Natural killer cell (primary cell): ENCODE measurements at regions not wholly inside any gene's neighbourhood (a gene's known extent, or its start where the extent isn't known, plus 50 kb on each side); places are given as distances from the start of the nearest gene placed in this dataset.

Experiments
- ATAC-seq, 3 donors: fragments of 150-1000 bp in 2 of 3; fragments of 200-7000 bp in 1 of 3; cut with Tn5 transposase; 1 replicate in 1 of 3; 2 replicates in 2 of 3; pipeline ENCODE4 v1.10.0; 2021; ENCODE audit warnings: mild to moderate bottlenecking in 2 of 3, moderate library complexity in 2 of 3
- DNase-seq, 2 donors: peaks; one replicate each; pipeline versions ENCODE4 v3.0.0 to v3.0.0-alpha.2; 2013 to 2021; ENCODE audit warnings: mixed read lengths in 1 of 2
- H3K27ac ChIP-seq: one replicate; pipeline ENCODE4 v1.5.1; 2013; ENCODE audit warnings: mild to moderate bottlenecking, low read length
- H3K27me3 ChIP-seq: one replicate; pipeline ENCODE4 v1.6.1; 2013; ENCODE audit warnings: low read length; ENCODE audit not compliant: control insufficient read depth, insufficient read depth
- H3K36me3 ChIP-seq: one replicate; pipeline ENCODE4 v1.6.1; 2013; ENCODE audit warnings: low read length; ENCODE audit not compliant: control insufficient read depth, insufficient read depth
- H3K4me1 ChIP-seq: one replicate; pipeline ENCODE4 v1.6.1; 2013; ENCODE audit warnings: low read length; ENCODE audit not compliant: control insufficient read depth, insufficient read depth
- H3K4me3 ChIP-seq: one replicate; pipeline ENCODE4 v1.5.1; 2013; ENCODE audit warnings: low read length
- H3K9me3 ChIP-seq: one replicate; pipeline ENCODE4 v1.6.1; 2013; ENCODE audit warnings: low read length; ENCODE audit not compliant: control insufficient read depth, insufficient read depth
- H3K27ac Mint-ChIP-seq, 2 donors: one replicate each; pipeline ENCODE4 v1.8.0; 2022; ENCODE audit warnings: mild to moderate bottlenecking in 2 of 2, mixed read lengths in 2 of 2, moderate library complexity in 1 of 2
- H3K27me3 Mint-ChIP-seq, 2 donors: one replicate each; pipeline ENCODE4 v1.8.0; 2022; ENCODE audit warnings: low read depth in 2 of 2, mixed read lengths in 2 of 2
- H3K36me3 Mint-ChIP-seq: one replicate; pipeline ENCODE4 v1.8.0; 2022; ENCODE audit warnings: mixed read lengths
- H3K4me1 Mint-ChIP-seq, 2 donors: one replicate each; pipeline ENCODE4 v1.8.0; 2022; ENCODE audit warnings: mixed read lengths in 2 of 2
- H3K4me3 Mint-ChIP-seq: one replicate; pipeline ENCODE4 v1.8.0; 2022; ENCODE audit warnings: mild to moderate bottlenecking, moderate library complexity, mixed read lengths
- H3K9me3 Mint-ChIP-seq, 2 donors: one replicate each; pipeline ENCODE4 v1.8.0; 2022; ENCODE audit warnings: mixed read lengths in 2 of 2
- WGBS: methylation state at CpG from one replicate; pipeline ENCODE4 v1.1.7; 2013; ENCODE audit warnings: missing lambda C conversion rate; ENCODE audit not compliant: insufficient coverage; 5-methylcytosine and 5-hydroxymethylcytosine counted together
- intact Hi-C: fragments of 100-400 bp; cut with micrococcal nuclease; formaldehyde crosslinking; loops from one replicate; pipeline ENCODE4 v1.14.2; 2022
- TF ChIP-seq, protein P1 (sequence below): fragments of 200-600 bp; IDR thresholded peaks from one replicate; pipeline ENCODE4 v1.8.0; 2022; ENCODE audit warnings: antibody characterized with exemption

GRCh38 chr10:3287572-3288445 is 115.2 kb upstream of the PITRM1 start:
- Histone ChIP-seq H3K4me3 (no peak overlapping the region), H3K27ac (no peak overlapping the region), H3K27me3 (no peaks in the 10 kb centered on the region), H3K36me3 (no peaks in the 10 kb centered on the region), H3K9me3 (no peaks in the 10 kb centered on the region), H3K4me1 (no peaks in the 10 kb centered on the region)
- Mint-ChIP-seq H3K4me3 (no peak overlapping the region), H3K27me3 (peaks cover 2 to 4% of the 10 kb centered on the region in 2 donors), H3K36me3 (no peaks in the 10 kb centered on the region), H3K4me1 (no peaks in the 10 kb centered on the region), H3K9me3 (no peaks in the 10 kb centered on the region), H3K27ac (no peak overlapping the region)
- no peak for DNase-seq
- peak in 1 of 3 donors; percentile 27 for ATAC-seq
- TF ChIP-seq, protein P1, sequence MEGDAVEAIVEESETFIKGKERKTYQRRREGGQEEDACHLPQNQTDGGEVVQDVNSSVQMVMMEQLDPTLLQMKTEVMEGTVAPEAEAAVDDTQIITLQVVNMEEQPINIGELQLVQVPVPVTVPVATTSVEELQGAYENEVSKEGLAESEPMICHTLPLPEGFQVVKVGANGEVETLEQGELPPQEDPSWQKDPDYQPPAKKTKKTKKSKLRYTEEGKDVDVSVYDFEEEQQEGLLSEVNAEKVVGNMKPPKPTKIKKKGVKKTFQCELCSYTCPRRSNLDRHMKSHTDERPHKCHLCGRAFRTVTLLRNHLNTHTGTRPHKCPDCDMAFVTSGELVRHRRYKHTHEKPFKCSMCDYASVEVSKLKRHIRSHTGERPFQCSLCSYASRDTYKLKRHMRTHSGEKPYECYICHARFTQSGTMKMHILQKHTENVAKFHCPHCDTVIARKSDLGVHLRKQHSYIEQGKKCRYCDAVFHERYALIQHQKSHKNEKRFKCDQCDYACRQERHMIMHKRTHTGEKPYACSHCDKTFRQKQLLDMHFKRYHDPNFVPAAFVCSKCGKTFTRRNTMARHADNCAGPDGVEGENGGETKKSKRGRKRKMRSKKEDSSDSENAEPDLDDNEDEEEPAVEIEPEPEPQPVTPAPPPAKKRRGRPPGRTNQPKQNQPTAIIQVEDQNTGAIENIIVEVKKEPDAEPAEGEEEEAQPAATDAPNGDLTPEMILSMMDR, result no peak
- WGBS, result 95% methylated on average over 42 of the region's 42 CpGs
- intact Hi-C loops, result no loop called here

GRCh38 chr10:3282674-3283017 is 110.1 kb upstream of the PITRM1 start:
- H3K36me3 ChIP-seq, result no peaks in the 10 kb centered on the region
- 100% methylated on average over 1 of the region's 1 CpG for WGBS
- Mint-ChIP-seq H3K27ac (no peak overlapping the region), H3K4me1 (no peaks in the 10 kb centered on the region), H3K36me3 (no peaks in the 10 kb centered on the region), H3K4me3 (no peak overlapping the region), H3K27me3 (peaks cover 5 to 11% of the 10 kb centered on the region in 2 donors), H3K9me3 (no peaks in the 10 kb centered on the region)
- no peaks in the 10 kb centered on the region for H3K9me3 ChIP-seq
- no peak overlapping the region for H3K27ac ChIP-seq
- ATAC-seq, result no peak
- TF ChIP-seq, protein P1, result no peak
- intact Hi-C loops, result no loop called here
- H3K27me3 ChIP-seq, result no peaks in the 10 kb centered on the region
- H3K4me3 ChIP-seq, result no peak overlapping the region
- H3K4me1 ChIP-seq, result no peaks in the 10 kb centered on the region
- DNase-seq, result no peak

DNA sequence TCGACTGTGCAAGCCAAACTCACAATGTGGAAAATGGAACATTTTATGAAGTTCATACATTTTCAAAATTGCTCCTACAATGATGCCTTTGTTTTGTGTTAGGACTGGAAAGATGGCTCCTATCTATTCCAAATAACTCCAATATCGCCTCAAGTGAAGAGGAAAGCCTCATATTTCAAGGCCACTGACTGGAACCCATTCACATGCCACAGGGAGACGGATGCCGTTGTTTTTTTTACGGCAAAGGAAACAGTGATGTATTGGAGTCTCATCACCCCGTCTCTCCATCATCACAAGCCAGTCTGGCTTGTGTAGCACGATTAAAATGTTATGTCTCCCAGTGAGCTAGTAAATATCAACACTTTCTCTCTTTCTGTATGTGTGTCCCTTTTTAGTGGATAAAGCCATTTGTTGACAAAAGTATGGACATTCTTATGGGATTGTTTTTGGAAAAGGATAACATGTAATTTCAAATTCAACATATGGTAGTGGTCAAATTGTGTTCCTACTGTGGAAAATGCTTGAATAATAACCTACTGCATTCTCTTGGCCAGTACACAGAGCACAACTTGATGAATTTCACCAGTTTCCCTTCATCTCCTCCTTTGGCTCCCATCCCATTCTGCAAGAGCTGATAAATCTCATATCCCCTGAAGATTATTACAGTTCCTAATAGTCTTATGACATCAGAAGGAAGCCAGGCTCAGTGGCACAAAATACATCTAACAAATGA is 109.5 kb upstream of the PITRM1 start:
- intact Hi-C loops, result no loop called here
- 88% methylated on average over 5 of the region's 7 CpGs for WGBS
- Mint-ChIP-seq H3K36me3 (no peaks in the 10 kb centered on the region), H3K27ac (no peak overlapping the region), H3K9me3 (no peaks in the 10 kb centered on the region), H3K4me1 (no peaks in the 10 kb centered on the region), H3K4me3 (no peak overlapping the region), H3K27me3 (peaks cover 8 to 17% of the 10 kb centered on the region in 2 donors)
- TF ChIP-seq, protein P1, result no peak
- no peak overlapping the region for H3K27ac ChIP-seq
- ATAC-seq, result no peak
- H3K27me3 ChIP-seq, result no peaks in the 10 kb centered on the region
- H3K4me1 ChIP-seq, result no peaks in the 10 kb centered on the region
- no peaks in the 10 kb centered on the region for H3K36me3 ChIP-seq
- H3K9me3 ChIP-seq, result no peaks in the 10 kb centered on the region
- H3K4me3 ChIP-seq, result no peak overlapping the region
- DNase-seq, result no peak
